NT2/D1 (cell line): ENCODE measurements at regions not wholly inside any gene's neighbourhood (a gene's known extent, or its start where the extent isn't known, plus 50 kb on each side); places are given as distances from the start of the nearest gene placed in this dataset.

ENCODE experiments used
- YY1 ChIP-seq: IDR thresholded peaks from 2 replicates; pipeline ENCODE4 v1.6.1; 2011; ENCODE audit not compliant: insufficient read length, insufficient read depth
- ZNF274 ChIP-seq: IDR thresholded peaks from 2 replicates; pipeline ENCODE4 v1.6.1; 2011; ENCODE audit warnings: mild to moderate bottlenecking, low read depth, low read length

DNA sequence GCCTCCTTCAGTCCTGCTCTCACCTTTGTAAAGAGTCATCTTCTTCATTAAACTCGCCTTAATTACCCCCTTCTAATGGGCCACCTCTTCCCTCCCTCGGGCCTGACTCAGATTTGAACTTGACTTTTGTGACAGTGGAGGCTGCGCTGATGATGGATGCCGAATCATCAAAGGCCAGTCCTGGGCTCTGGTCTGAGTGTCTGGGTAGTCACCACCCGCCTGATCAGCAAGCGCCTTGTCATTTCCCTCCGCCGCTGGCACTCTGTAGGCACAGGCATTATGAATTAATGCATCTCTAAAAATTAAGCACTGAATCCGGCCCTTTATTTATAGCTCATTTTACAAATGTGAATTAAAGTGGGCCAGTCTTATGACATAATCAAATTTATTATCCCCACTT, 116.7 kb upstream of the PROK2 start:
- TF ChIP-seq YY1: no peak
- no peak for TF ChIP-seq ZNF274
